Amniotic epithelial cell (primary cell): ENCODE measurements at regions not wholly inside any gene's neighbourhood (a gene's known extent, or its start where the extent isn't known, plus 50 kb on each side); places are given as distances from the start of the nearest gene placed in this dataset.
"Not testable (repeated sequence)": the region's sequence is repeated elsewhere in the genome, so short reads cannot be mapped to it uniquely, and the experiment has no call there.

ENCODE experiments used
- DNase-seq: peaks from one replicate; pipeline ENCODE4 v3.0.0-alpha.2; 2010; ENCODE audit warnings: low read depth

DNA sequence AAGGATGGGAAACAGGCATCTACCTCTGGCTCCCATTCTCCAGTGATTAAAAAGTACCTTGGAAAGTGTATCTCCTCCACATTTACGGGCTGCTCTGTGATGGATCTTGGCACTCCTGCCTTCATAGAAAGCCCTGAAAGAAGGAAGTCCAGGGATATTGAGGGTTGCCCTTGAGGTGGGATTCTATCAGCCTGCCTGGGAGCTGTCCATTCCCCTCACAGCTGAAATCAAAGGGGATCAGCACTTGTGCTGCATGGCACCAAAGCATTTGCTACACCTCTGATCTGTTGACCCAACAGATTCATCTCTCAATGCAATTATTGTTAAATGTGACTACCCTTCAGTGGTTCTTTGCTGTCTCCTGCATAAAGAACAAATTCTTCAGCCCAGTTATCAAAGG lies 442.0 kb upstream of the RUNX1 start:
- DNase-seq, result peak; percentile 40

DNA sequence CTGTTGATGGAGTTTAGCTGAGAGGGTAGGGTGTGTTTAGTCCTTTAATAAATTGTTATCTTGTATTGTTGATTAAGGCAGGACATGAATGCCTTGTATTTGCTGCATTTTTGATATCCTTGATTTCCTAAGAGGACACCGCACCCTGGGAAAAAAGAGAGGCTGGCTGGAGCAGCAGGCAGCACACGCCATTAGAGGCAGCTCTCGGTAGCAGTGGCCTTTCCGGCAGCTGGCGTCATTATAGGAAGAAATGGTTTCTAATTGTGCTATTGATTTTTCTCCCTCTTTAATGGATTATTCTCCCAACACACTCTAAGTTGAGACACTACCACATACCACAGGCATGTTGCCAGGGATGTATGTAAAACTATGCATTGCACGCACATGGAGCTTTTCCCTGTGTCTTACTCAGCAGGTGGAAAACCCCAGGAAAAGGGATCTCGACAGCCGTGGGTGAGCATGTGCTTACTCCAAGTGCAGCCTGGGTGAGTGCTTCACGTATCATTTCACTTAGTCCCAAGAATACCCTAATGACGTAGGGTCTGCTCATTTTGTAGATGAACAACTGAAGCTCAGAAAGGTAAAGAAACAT lies 440.4 kb upstream of the RUNX1 start:
- DNase-seq, result no peak

DNA sequence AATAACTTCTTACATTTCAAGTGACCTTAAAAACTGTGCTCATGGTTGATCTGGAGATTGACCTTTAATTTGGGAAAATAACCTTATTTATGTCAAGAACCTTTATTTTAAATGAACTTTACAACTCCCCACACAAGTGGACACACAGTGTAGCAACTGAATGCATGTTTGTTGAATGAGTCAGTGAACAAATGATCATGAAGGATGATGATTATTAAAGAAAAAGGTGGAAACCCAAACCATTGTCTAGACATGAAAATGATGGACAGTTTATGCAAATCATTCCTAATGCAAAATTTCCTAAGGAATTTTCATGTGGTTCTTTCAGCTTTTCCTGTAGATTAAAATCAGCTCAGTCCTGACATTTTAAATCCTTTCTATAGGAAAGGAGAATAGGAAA lies 439.8 kb upstream of the RUNX1 start:
- peak; percentile 56 for DNase-seq

GRCh38 chr21:35485364-35485763 lies 436.3 kb upstream of the RUNX1 start:
- DNase-seq, result no peak

- DNase-seq, result no peak
These were observed 435.7 kb upstream of the RUNX1 start for GRCh38 chr21:35484851-35485250.

- no peak for DNase-seq
These were observed 434.9 kb upstream of the RUNX1 start for GRCh38 chr21:35484032-35484431.

GRCh38 chr21:35482933-35483662 lies 434.0 kb upstream of the RUNX1 start:
- peak; percentile 62 for DNase-seq

GRCh38 chr21:35482096-35482495 lies 433.0 kb upstream of the RUNX1 start:
- no peak for DNase-seq

DNA sequence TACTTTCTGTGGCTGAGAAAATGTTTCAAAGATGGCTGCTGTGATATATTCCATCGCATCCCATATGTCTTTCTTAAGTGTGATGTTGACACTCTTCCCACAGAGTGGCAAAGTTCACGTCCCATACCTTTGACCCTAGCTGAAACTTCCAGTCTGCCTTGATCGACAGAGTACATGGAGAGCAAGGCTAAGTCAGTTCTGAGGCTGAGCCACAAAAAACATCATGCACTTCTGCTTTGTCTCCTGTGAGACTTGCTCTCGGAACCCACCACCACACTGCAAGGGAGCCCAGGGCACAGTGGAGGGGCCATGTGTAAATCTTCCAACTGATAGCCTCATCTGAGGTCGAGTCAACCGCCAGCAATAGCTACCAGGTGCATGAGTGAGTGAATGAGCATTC lies 431.9 kb upstream of the RUNX1 start:
- no peak for DNase-seq

DNA sequence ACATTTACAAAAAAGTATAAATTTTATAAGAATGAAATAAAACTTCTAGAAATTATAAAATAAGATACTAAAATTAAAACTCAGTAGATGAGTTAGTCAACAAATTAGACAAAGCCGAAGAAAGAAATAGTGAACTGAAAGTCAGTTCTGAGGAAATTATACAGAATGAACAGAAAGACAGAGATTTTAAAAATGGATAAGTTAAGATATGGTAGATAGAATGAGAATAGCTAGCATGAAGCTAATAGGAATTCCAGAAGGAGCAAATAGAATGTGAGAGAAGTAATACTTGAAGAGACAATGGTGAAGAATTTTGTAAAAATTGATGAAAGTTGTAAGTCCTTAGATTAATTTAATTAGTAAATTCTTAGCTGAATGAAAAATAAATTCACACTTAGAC lies 430.4 kb upstream of the RUNX1 start:
- DNase-seq, result no peak

DNA sequence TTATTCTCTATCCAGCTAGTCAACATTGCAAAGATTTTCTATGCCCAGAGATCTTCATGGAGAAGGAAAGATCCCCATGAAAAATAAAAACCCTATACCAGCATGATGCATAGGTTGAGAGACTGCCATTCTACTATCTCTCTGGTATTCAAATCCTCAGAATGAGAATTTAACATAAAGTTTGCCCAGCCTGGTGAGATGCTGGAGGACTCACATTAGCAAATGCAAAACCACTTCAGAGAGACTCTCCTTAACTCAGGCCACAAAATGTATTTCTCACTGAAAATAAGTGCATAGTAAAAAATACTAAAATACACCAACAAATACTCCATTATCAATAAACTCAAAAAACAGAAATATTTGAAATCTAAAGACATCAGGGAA lies 430.0 kb upstream of the RUNX1 start:
- no peak for DNase-seq

DNA sequence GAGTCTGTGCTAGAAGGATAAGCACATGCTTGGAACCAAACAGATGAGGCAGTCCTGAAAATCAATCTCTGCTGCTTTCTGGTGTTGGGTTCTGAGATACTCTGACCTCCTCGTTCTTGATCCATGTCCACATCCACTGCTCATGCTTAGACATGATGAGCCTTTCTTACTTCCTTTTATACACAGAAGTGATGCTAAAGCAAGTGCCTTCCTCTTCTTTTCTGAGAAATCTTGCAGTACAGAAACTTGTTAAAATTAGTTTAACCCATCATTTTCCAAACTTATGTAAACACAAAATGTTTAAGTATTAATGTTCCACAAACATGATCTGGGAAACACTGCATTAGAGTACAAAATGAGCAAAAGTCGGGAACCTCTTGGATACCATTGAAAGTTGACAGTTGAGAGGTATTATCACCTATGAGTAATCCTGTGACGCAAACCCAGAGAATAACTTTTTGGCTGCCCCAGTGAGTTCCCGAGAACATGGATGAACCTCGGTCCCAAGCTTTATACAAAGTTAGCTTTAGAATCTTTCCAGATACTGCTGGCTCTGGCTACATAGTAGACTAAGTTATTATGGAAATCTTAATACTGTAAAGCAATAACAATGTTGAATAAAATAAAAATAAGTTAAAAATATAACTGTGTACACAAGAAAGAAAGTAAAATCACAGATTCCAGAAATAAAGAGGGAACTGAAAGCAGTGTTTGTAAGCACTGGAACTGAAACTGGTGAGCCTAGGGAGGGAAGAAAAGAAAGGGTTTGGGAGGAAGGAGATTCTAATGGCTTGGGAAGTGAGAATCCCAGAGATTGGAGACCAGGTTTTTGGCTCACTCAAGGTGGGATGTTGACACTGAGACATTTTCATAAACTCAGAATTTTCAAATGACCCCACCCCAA lies 429.3 kb upstream of the RUNX1 start:
- DNase-seq, result peak; percentile 52

DNA sequence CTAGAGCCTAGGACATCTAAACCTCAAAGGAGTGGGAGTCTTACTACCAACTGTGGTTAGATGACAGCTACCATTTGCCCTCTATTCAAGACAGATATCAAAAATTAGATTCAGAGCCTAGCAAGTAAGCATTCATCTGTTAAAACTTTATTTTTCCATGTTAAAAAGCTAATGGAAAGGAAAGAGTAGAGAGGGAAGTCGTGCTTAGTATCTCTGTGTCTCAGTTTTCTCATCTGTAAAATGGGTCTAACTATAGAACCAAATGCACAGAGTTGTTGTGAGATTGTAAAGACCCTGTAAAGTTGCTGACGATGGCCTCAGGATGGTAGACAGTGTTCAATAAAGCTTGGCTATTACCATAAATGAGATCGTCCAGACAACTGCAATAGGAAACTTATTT lies 428.5 kb upstream of the RUNX1 start:
- no peak for DNase-seq

- peak; percentile 68 for DNase-seq
These were observed 427.7 kb upstream of the RUNX1 start for GRCh38 chr21:35476621-35477395.

- peak; percentile 95 for DNase-seq
These were observed 426.7 kb upstream of the RUNX1 start for GRCh38 chr21:35475762-35476161.

GRCh38 chr21:35475009-35475408 lies 425.9 kb upstream of the RUNX1 start:
- DNase-seq, result peak; percentile 60

GRCh38 chr21:35473496-35473895 lies 424.4 kb upstream of the RUNX1 start:
- no peak for DNase-seq

DNA sequence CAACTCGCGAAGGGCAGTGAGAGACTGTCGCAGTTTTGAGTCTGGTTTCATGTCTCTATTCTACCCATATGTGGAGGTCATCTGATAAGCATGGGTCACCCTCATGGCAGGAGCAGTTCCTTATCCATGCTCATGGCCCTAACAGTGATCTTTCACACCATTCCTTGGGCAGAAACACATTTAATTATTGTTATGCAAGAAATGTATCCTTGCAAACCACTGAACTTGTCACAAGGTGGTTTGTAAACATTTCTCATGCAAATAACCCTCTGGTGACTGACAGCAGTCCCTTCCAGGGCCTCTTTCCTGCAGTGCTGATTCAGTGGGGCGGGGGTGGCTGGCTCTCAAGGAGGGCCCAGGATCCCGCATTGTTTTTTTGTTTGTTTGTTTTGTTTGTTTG lies 421.4 kb upstream of the RUNX1 start:
- DNase-seq, result no peak

DNA sequence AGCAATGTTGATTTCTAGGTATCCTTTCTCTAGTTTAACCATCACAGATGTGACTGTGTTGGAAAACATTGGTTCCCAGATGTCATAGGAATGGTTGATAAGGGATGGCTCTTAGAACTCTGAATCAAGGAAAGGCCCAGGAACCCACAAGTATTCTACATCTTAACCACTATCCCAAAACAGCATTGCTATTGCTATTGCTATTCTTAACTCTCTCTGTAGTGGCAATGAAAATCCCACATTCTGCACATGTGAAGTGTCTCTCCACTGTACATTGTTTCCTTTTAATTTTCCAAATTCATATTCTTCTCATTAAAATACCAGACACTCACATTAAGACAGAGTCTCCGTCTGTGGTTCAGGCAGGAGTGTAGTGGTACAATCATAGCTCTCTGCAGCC lies 420.4 kb upstream of the RUNX1 start:
- peak; percentile 25 for DNase-seq

DNA sequence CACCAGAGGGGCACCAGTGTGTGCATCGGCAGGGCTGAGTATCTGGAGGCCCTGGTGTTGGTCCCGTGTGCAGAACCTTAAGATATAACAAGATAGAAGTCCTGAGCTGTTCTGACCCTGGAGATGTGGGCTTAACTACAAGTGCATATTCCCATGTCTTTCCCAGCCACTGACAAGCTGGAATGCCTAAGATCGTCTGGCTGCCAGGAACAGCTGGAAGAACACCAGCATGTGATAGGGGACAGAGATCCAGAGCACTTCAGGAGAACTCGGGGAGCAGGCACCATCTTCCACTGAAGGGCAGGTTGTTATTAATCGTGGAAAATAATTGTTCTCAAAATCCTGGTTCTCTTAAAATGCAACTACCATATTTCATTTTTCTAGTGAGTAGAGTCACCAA lies 419.9 kb upstream of the RUNX1 start:
- DNase-seq, result no peak

- DNase-seq, result peak; percentile 45
These were observed 418.5 kb upstream of the RUNX1 start for GRCh38 chr21:35467566-35467965.

DNA sequence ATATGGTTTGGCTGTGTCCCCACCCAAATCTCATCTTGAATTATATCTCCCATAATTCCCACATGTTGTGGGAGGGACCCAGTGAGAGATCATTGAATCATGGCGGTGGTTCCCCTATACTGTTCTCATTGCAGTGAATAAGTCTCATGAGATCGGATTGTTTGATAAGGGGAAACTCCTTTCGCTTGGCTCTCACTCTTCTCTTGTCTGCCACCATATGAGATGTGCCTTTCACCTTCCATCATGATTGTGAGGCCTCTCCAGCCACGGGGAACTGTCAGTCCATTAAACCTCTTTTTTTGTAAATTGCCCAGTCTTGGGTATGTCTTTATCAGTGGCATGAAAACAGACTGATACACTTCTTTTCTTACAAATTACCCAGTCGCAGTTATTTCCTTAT lies 417.6 kb upstream of the RUNX1 start:
- not testable (repeated sequence) for DNase-seq
